T-helper 2 cell treated with Interferon-gamma antibody and Interleukin-4, amounts not matched to agents 5 μg/mL and 100 μg/mL, for 36 hours (primary cell): ENCODE measurements at regions not wholly inside any gene's neighbourhood (a gene's known extent, or its start where the extent isn't known, plus 50 kb on each side); places are given as distances from the start of the nearest gene placed in this dataset.

Experiments
- DNase-seq: peaks from one replicate; pipeline ENCODE4 v3.0.0; 2021; ENCODE audit warnings: low spot score
- H3K27ac Mint-ChIP-seq: one replicate; pipeline ENCODE4 v1.8.0; 2021; ENCODE audit warnings: mild to moderate bottlenecking, mixed read lengths
- H3K27me3 Mint-ChIP-seq: one replicate; pipeline ENCODE4 v1.8.0; 2021; ENCODE audit warnings: low read depth, mixed read lengths
- H3K36me3 Mint-ChIP-seq: one replicate; pipeline ENCODE4 v1.8.0; 2021; ENCODE audit warnings: low read depth, mixed read lengths
- H3K4me1 Mint-ChIP-seq: one replicate; pipeline ENCODE4 v1.8.0; 2021; ENCODE audit warnings: low read depth, mixed read lengths
- H3K4me3 Mint-ChIP-seq: one replicate; pipeline ENCODE4 v1.8.0; 2022; ENCODE audit warnings: mild to moderate bottlenecking, moderate library complexity, mixed read lengths
- H3K9me3 Mint-ChIP-seq: one replicate; pipeline ENCODE4 v1.8.0; 2021; ENCODE audit warnings: mixed read lengths

GRCh38 chr21:27306791-27307775 lies 340.2 kb upstream of the ADAMTS5 start:
- no peak for DNase-seq
- H3K36me3 Mint-ChIP-seq: no peaks in the 10 kb centered on the region
- no peak overlapping the region for H3K27ac Mint-ChIP-seq
- H3K9me3 Mint-ChIP-seq: peaks cover 37% of the 10 kb centered on the region
- H3K27me3 Mint-ChIP-seq: no peaks in the 10 kb centered on the region
- no peaks in the 10 kb centered on the region for H3K4me1 Mint-ChIP-seq
- H3K4me3 Mint-ChIP-seq: no peak overlapping the region

- no peaks in the 10 kb centered on the region for H3K36me3 Mint-ChIP-seq
- no peaks in the 10 kb centered on the region for H3K4me1 Mint-ChIP-seq
- H3K4me3 Mint-ChIP-seq: no peak overlapping the region
- H3K9me3 Mint-ChIP-seq: peaks cover 42% of the 10 kb centered on the region
- H3K27ac Mint-ChIP-seq: no peak overlapping the region
- H3K27me3 Mint-ChIP-seq: no peaks in the 10 kb centered on the region
- no peak for DNase-seq
These were observed 339.3 kb upstream of the ADAMTS5 start for GRCh38 chr21:27306206-27306605.

- no peak overlapping the region for H3K27ac Mint-ChIP-seq
- no peaks in the 10 kb centered on the region for H3K27me3 Mint-ChIP-seq
- no peak overlapping the region for H3K4me3 Mint-ChIP-seq
- no peak for DNase-seq
- no peaks in the 10 kb centered on the region for H3K36me3 Mint-ChIP-seq
- H3K4me1 Mint-ChIP-seq: no peaks in the 10 kb centered on the region
- peaks cover 39% of the 10 kb centered on the region for H3K9me3 Mint-ChIP-seq
These were observed 334.3 kb upstream of the ADAMTS5 start for GRCh38 chr21:27301220-27301619.

GRCh38 chr21:27300770-27301169 lies 333.9 kb upstream of the ADAMTS5 start:
- no peak for DNase-seq
- no peaks in the 10 kb centered on the region for H3K4me1 Mint-ChIP-seq
- H3K27ac Mint-ChIP-seq: no peak overlapping the region
- H3K27me3 Mint-ChIP-seq: no peaks in the 10 kb centered on the region
- H3K4me3 Mint-ChIP-seq: no peak overlapping the region
- no peaks in the 10 kb centered on the region for H3K36me3 Mint-ChIP-seq
- peaks cover 43% of the 10 kb centered on the region for H3K9me3 Mint-ChIP-seq

GRCh38 chr21:27298465-27298864 lies 331.6 kb upstream of the ADAMTS5 start:
- Mint-ChIP-seq H3K4me3 (no peak overlapping the region), H3K4me1 (no peaks in the 10 kb centered on the region), H3K9me3 (peaks cover 37% of the 10 kb centered on the region), H3K36me3 (no peaks in the 10 kb centered on the region), H3K27ac (no peak overlapping the region), H3K27me3 (no peaks in the 10 kb centered on the region)
- no peak for DNase-seq

GRCh38 chr21:27293239-27293638 lies 326.4 kb upstream of the ADAMTS5 start:
- Mint-ChIP-seq H3K4me1 (no peaks in the 10 kb centered on the region), H3K9me3 (peaks cover 35% of the 10 kb centered on the region), H3K27ac (no peak overlapping the region), H3K4me3 (no peak overlapping the region), H3K27me3 (no peaks in the 10 kb centered on the region), H3K36me3 (no peaks in the 10 kb centered on the region)
- DNase-seq: no peak

- DNase-seq: no peak
These were observed 325.9 kb upstream of the ADAMTS5 start for GRCh38 chr21:27292783-27293182.

GRCh38 chr21:27292229-27292628 lies 325.3 kb upstream of the ADAMTS5 start:
- H3K36me3 Mint-ChIP-seq: no peaks in the 10 kb centered on the region
- H3K9me3 Mint-ChIP-seq: peaks cover 39% of the 10 kb centered on the region
- no peak overlapping the region for H3K4me3 Mint-ChIP-seq
- H3K27ac Mint-ChIP-seq: no peak overlapping the region
- no peak for DNase-seq
- no peaks in the 10 kb centered on the region for H3K27me3 Mint-ChIP-seq
- no peaks in the 10 kb centered on the region for H3K4me1 Mint-ChIP-seq

More at GRCh38 chr21:27292783-27293182, 325.9 kb upstream of the ADAMTS5 start:
- H3K27me3 Mint-ChIP-seq: no peaks in the 10 kb centered on the region
- H3K4me3 Mint-ChIP-seq: no peak overlapping the region
- H3K4me1 Mint-ChIP-seq: no peaks in the 10 kb centered on the region
- H3K36me3 Mint-ChIP-seq: no peaks in the 10 kb centered on the region
- peaks cover 37% of the 10 kb centered on the region for H3K9me3 Mint-ChIP-seq
- no peak overlapping the region for H3K27ac Mint-ChIP-seq

- no peak overlapping the region for H3K4me3 Mint-ChIP-seq
- H3K9me3 Mint-ChIP-seq: peaks cover 47% of the 10 kb centered on the region
- DNase-seq: no peak
- no peaks in the 10 kb centered on the region for H3K36me3 Mint-ChIP-seq
- H3K4me1 Mint-ChIP-seq: no peaks in the 10 kb centered on the region
- no peak overlapping the region for H3K27ac Mint-ChIP-seq
- H3K27me3 Mint-ChIP-seq: no peaks in the 10 kb centered on the region
These were observed 324.1 kb upstream of the ADAMTS5 start for GRCh38 chr21:27291006-27291405.

GRCh38 chr21:27290028-27290427 lies 323.1 kb upstream of the ADAMTS5 start:
- DNase-seq: no peak
- H3K27me3 Mint-ChIP-seq: no peaks in the 10 kb centered on the region
- no peak overlapping the region for H3K27ac Mint-ChIP-seq
- no peaks in the 10 kb centered on the region for H3K36me3 Mint-ChIP-seq
- peaks cover 38% of the 10 kb centered on the region for H3K9me3 Mint-ChIP-seq
- no peaks in the 10 kb centered on the region for H3K4me1 Mint-ChIP-seq
- no peak overlapping the region for H3K4me3 Mint-ChIP-seq

GRCh38 chr21:27286760-27287159 lies 319.9 kb upstream of the ADAMTS5 start:
- Mint-ChIP-seq H3K27ac (no peak overlapping the region), H3K27me3 (no peaks in the 10 kb centered on the region), H3K9me3 (peaks cover 34% of the 10 kb centered on the region), H3K36me3 (no peaks in the 10 kb centered on the region), H3K4me3 (no peak overlapping the region), H3K4me1 (no peaks in the 10 kb centered on the region)
- no peak for DNase-seq

- Mint-ChIP-seq H3K4me3 (no peak overlapping the region), H3K27ac (no peak overlapping the region), H3K4me1 (peaks cover 11% of the 10 kb centered on the region), H3K27me3 (no peaks in the 10 kb centered on the region), H3K36me3 (no peaks in the 10 kb centered on the region), H3K9me3 (peaks cover 12% of the 10 kb centered on the region)
- no peak for DNase-seq
These were observed 310.2 kb upstream of the ADAMTS5 start for GRCh38 chr21:27277110-27277509.

- peak overlapping the region; percentile 29 for H3K4me3 Mint-ChIP-seq
- no peaks in the 10 kb centered on the region for H3K36me3 Mint-ChIP-seq
- H3K4me1 Mint-ChIP-seq: peaks cover 11% of the 10 kb centered on the region
- H3K9me3 Mint-ChIP-seq: peaks cover 9% of the 10 kb centered on the region
- no peaks in the 10 kb centered on the region for H3K27me3 Mint-ChIP-seq
- H3K27ac Mint-ChIP-seq: peak overlapping the region; percentile 68
- DNase-seq: no peak
These were observed 308.5 kb upstream of the ADAMTS5 start for GRCh38 chr21:27275294-27275927.

GRCh38 chr21:27269644-27270043 lies 302.8 kb upstream of the ADAMTS5 start:
- no peak overlapping the region for H3K4me3 Mint-ChIP-seq
- H3K4me1 Mint-ChIP-seq: peaks cover 2% of the 10 kb centered on the region
- no peak for DNase-seq

More at GRCh38 chr21:27269644-27270043, 302.8 kb upstream of the ADAMTS5 start:
- H3K27me3 Mint-ChIP-seq: no peaks in the 10 kb centered on the region
- no peak overlapping the region for H3K27ac Mint-ChIP-seq
- peaks cover 4% of the 10 kb centered on the region for H3K9me3 Mint-ChIP-seq
- no peaks in the 10 kb centered on the region for H3K36me3 Mint-ChIP-seq
